Muscle of back (tissue), 3 donors: ENCODE measurements at regions not wholly inside any gene's neighbourhood (a gene's known extent, or its start where the extent isn't known, plus 50 kb on each side); places are given as distances from the start of the nearest gene placed in this dataset.

Experiments used
- DNase-seq, 3 donors: peaks; one replicate each; pipeline versions ENCODE4 v3.0.0 to v3.0.0-alpha.2; 2013

- no peak for DNase-seq
Observed at GRCh38 chr17:79539944-79540705, 70.7 kb downstream of the RBFOX3 start.

GRCh38 chr17:79538291-79538690, 72.6 kb downstream of the RBFOX3 start:
- no peak for DNase-seq

- no peak for DNase-seq
Observed at GRCh38 chr17:79537686-79538085, 73.2 kb downstream of the RBFOX3 start.

GRCh38 chr17:79537061-79537460, 73.8 kb downstream of the RBFOX3 start:
- no peak for DNase-seq

- no peak for DNase-seq
Observed at GRCh38 chr17:79536212-79536840, 74.5 kb downstream of the RBFOX3 start.

- DNase-seq: no peak
Observed at GRCh38 chr17:79535728-79536025, 75.2 kb downstream of the RBFOX3 start.

GRCh38 chr17:79534851-79535727, 75.8 kb downstream of the RBFOX3 start:
- no peak for DNase-seq

GRCh38 chr17:79534111-79534510, 76.7 kb downstream of the RBFOX3 start:
- DNase-seq: no peak

GRCh38 chr17:79533116-79533515, 77.7 kb downstream of the RBFOX3 start:
- DNase-seq: no peak

GRCh38 chr17:79532107-79532790, 78.6 kb downstream of the RBFOX3 start:
- DNase-seq: no peak

GRCh38 chr17:79531191-79532095, 79.4 kb downstream of the RBFOX3 start:
- no peak for DNase-seq

- no peak for DNase-seq
Observed at GRCh38 chr17:79530361-79531105, 80.3 kb downstream of the RBFOX3 start.

- DNase-seq: no peak
Observed at GRCh38 chr17:79529661-79530081, 81.2 kb downstream of the RBFOX3 start.

GRCh38 chr17:79528592-79529125, 82.2 kb downstream of the RBFOX3 start:
- DNase-seq: no peak

GRCh38 chr17:79527306-79527705, 83.5 kb downstream of the RBFOX3 start:
- no peak for DNase-seq

- DNase-seq: no peak
Observed at GRCh38 chr17:79525793-79526677, 84.8 kb downstream of the RBFOX3 start.

- no peak for DNase-seq
Observed at GRCh38 chr17:79524213-79525187, 86.4 kb downstream of the RBFOX3 start.

GRCh38 chr17:79522414-79522813, 88.4 kb downstream of the RBFOX3 start:
- no peak for DNase-seq
